H1 (cell line): ENCODE measurements at regions not wholly inside any gene's neighbourhood (a gene's known extent, or its start where the extent isn't known, plus 50 kb on each side); places are given as distances from the start of the nearest gene placed in this dataset.

Experiments
- BACH1 ChIP-seq: IDR thresholded peaks from 2 replicates; pipeline ENCODE4 v1.6.1; 2012; ENCODE audit warnings: low read length, improper control_type of control experiment
- GABPA ChIP-seq: IDR thresholded peaks from 2 replicates; pipeline ENCODE4 v1.6.1; 2011; ENCODE audit warnings: mild to moderate bottlenecking, low read length, moderate library complexity, borderline replicate concordance; ENCODE audit not compliant: insufficient read depth
- JUND ChIP-seq: IDR thresholded peaks from 2 replicates; pipeline ENCODE4 v1.6.1; 2011; ENCODE audit warnings: mild to moderate bottlenecking, improper control_type of control experiment, low read length
- POLR2AphosphoS5 ChIP-seq: IDR thresholded peaks from 2 replicates; pipeline ENCODE4 v1.6.1; 2011; ENCODE audit warnings: low read depth, low read length
- TAF1 ChIP-seq: IDR thresholded peaks from 2 replicates; pipeline ENCODE4 v1.6.1; 2011; ENCODE audit warnings: mild to moderate bottlenecking, low read depth, low read length

- TF ChIP-seq POLR2AphosphoS5: no peak
- TF ChIP-seq JUND: no peak
- no peak for TF ChIP-seq BACH1
- no peak for TF ChIP-seq TAF1
- no peak for TF ChIP-seq GABPA
- TF ChIP-seq, all 59 proteins: peak for 0
These were observed 368.0 kb upstream of the SEMA6A start (continued) for GRCh38 chr5:116942622-116943021.
